ENCODE measurements at regions not wholly inside any gene's neighbourhood (a gene's known extent, or its start where the extent isn't known, plus 50 kb on each side); places are given as distances from the start of the nearest gene placed in this dataset.

DNA sequence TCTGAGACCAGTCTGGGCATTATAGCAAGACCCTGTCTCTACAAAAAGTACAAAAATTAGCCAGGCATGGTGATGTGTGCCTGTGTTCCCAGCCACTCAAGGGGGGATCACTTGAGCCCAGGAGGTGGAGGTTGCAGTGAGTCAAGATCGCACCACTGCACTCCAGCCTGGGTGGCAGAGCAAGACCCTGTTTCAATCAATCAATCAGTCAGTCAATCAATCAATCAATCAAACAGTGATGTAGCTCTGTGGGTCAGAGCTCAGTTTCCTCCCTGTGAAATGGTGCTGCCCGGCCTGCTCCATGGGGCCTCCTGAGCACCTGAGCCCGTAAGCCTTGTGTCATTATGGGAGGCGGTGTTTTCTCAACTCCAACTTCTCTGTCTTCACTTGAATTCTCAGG is 167.1 kb upstream of the CIBAR2 start:
- in situ Hi-C loops (cut with MboI; ENCODE audit: low sequenced_read_pairs in 4 of 4), result no loop called here
- DNase-seq, result no peak
- peak overlapping the region; percentile 30 to 54 (median 43) for H3K27ac ChIP-seq
- H3K36me3 ChIP-seq, result no peaks in the 10 kb centered on the region
- TF ChIP-seq, protein P1, sequence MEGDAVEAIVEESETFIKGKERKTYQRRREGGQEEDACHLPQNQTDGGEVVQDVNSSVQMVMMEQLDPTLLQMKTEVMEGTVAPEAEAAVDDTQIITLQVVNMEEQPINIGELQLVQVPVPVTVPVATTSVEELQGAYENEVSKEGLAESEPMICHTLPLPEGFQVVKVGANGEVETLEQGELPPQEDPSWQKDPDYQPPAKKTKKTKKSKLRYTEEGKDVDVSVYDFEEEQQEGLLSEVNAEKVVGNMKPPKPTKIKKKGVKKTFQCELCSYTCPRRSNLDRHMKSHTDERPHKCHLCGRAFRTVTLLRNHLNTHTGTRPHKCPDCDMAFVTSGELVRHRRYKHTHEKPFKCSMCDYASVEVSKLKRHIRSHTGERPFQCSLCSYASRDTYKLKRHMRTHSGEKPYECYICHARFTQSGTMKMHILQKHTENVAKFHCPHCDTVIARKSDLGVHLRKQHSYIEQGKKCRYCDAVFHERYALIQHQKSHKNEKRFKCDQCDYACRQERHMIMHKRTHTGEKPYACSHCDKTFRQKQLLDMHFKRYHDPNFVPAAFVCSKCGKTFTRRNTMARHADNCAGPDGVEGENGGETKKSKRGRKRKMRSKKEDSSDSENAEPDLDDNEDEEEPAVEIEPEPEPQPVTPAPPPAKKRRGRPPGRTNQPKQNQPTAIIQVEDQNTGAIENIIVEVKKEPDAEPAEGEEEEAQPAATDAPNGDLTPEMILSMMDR (IDR thresholded peaks at IDR 0.05 in 4 of 5, conservative IDR thresholded peaks at IDR 0.05 in 1 of 5), result no peak
- TF ChIP-seq POLR2A (IDR thresholded peaks at IDR 0.05), result no peak
- peaks cover 9 to 10% of the 10 kb centered on the region in 2 donors for H3K4me1 ChIP-seq
- no peak overlapping the region for H3K4me3 ChIP-seq
- no peaks in the 10 kb centered on the region for H3K27me3 ChIP-seq
- no peaks in the 10 kb centered on the region for H3K9me3 ChIP-seq
- intact Hi-C loops (cut with DNase I; ENCODE audit: low total_unique reads), result loop anchor here (5.0 kb wide), 3 partner anchors 73 to 438 kb away; no protein-coding TSS in a partner anchor
- no peak for ATAC-seq

DNA sequence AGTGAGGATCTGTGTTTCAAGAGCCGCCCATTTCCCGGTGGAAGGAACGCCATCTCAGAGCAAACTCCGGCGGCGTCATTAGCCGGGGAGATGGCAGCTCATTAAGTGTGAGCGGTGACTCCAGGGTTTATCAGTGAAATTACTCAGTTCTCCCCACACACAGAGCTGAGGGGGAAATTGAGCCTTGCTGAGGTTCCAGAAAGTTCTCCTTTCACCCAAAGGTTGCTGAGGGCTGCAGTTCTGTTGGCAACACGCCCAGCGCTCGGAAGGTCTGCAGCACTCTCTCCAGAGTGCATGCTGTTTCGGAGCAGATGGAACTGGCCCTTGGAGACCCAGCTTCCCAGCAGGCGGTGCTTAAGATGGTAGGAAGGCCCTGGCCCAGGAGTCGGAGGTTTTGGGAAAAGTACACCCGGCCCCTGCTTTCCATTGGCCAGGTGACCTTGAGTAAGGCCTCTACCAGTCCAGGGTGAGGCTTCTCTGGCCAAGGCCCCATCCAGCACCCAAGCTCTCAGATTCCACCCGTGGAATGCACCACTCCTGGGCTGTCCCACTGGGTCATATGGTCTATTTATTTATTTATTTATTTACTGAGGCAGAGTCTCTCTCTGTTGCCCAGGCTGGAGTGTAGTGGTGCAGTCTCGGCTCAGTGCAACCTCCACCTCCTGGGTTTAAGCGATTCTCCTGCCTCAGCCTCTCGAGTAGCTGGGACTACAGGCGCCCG is 167.7 kb upstream of the CIBAR2 start:
- Histone ChIP-seq H3K9me3 (no peaks in the 10 kb centered on the region), H3K36me3 (no peaks in the 10 kb centered on the region), H3K27me3 (no peaks in the 10 kb centered on the region), H3K4me3 (no peak overlapping the region), H3K27ac (peak overlapping the region; percentile 30 to 54 (median 43)), H3K4me1 (peaks cover 9 to 10% of the 10 kb centered on the region in 2 donors)
- TF ChIP-seq POLR2A (IDR thresholded peaks at IDR 0.05), result no peak
- TF ChIP-seq, protein P1 (IDR thresholded peaks at IDR 0.05 in 4 of 5, conservative IDR thresholded peaks at IDR 0.05 in 1 of 5), result no peak
- in situ Hi-C loops (cut with MboI; ENCODE audit: low sequenced_read_pairs in 4 of 4) (no loop called here), intact Hi-C loops (cut with DNase I; ENCODE audit: low total_unique reads) (loop anchor here (5.0 to 10.0 kb wide), 4 partner anchors 72 to 437 kb away; no protein-coding TSS in a partner anchor)
- ATAC-seq, result peak; percentile 30 to 58
- peak in 1 of 2 donors; percentile 45 for DNase-seq

DNA sequence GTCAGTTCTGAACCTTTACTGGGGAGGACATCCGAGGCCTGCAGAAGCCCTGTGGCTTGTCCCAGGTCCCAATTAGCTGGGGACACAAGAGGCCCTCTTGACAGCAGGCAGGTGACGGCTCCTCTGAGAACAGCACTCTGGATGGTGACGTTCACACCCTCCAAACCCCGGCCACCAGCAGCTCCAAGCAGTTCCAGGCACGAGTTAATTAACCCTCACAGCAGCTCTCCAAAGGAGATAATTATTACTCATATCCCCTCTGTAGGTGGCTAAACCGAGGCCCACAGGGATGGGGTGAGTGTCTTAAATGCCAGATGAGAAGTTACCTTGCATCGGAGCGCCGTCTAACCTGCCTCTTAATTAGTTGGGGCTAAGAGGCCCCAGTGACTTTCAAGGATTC is 168.9 kb upstream of the CIBAR2 start:
- DNase-seq (no peak), ATAC-seq (no peak)
- H3K27ac ChIP-seq, result no peak overlapping the region
- TF ChIP-seq POLR2A (IDR thresholded peaks at IDR 0.05), result no peak
- TF ChIP-seq, protein P1 (IDR thresholded peaks at IDR 0.05 in 4 of 5, conservative IDR thresholded peaks at IDR 0.05 in 1 of 5), result no peak
- H3K27me3 ChIP-seq, result no peaks in the 10 kb centered on the region
- H3K9me3 ChIP-seq, result no peaks in the 10 kb centered on the region
- in situ Hi-C loops (cut with MboI; ENCODE audit: low sequenced_read_pairs in 4 of 4) (no loop called here), intact Hi-C loops (cut with DNase I; ENCODE audit: low total_unique reads) (loop anchor here (10.0 kb wide), 1 partner anchor 274 kb away; no protein-coding TSS in a partner anchor)
- peaks cover 16% of the 10 kb centered on the region in 2 donors for H3K4me1 ChIP-seq
- no peaks in the 10 kb centered on the region for H3K36me3 ChIP-seq
- H3K4me3 ChIP-seq, result no peak overlapping the region

DNA sequence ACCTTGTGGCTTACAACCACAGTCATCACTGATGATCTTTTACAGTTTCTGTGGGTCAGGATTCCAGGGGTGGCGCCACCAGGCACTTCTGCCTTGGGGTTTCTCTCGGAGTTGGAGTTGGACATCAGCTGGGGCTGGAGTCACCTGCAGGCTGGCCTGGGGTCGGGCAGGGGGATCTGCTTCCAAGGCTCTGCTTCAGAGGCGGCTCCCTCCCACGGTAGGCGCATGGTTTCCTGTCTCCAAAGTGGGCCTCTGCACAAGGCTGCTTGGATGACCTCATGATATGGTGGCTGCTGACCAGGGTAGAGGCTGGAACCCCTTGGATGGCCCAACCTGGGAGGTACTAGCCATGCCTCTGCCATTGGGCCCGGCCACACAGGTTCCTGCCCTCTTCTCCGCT is 170.6 kb upstream of the CIBAR2 start:
- H3K27ac ChIP-seq, result no peak overlapping the region
- intact Hi-C loops (cut with DNase I; ENCODE audit: low total_unique reads), result loop anchor here (10.0 kb wide), 1 partner anchor 272 kb away; no protein-coding TSS in a partner anchor
- no peaks in the 10 kb centered on the region for H3K27me3 ChIP-seq
- DNase-seq (no peak), ATAC-seq (no peak)
- H3K4me1 ChIP-seq, result peaks cover 26 to 27% of the 10 kb centered on the region in 2 donors
- no peaks in the 10 kb centered on the region for H3K9me3 ChIP-seq
- H3K4me3 ChIP-seq, result no peak overlapping the region
- TF ChIP-seq POLR2A (IDR thresholded peaks at IDR 0.05), result no peak
- in situ Hi-C loops (cut with MboI; ENCODE audit: low sequenced_read_pairs in 4 of 4), result no loop called here
- no peaks in the 10 kb centered on the region for H3K36me3 ChIP-seq

DNA sequence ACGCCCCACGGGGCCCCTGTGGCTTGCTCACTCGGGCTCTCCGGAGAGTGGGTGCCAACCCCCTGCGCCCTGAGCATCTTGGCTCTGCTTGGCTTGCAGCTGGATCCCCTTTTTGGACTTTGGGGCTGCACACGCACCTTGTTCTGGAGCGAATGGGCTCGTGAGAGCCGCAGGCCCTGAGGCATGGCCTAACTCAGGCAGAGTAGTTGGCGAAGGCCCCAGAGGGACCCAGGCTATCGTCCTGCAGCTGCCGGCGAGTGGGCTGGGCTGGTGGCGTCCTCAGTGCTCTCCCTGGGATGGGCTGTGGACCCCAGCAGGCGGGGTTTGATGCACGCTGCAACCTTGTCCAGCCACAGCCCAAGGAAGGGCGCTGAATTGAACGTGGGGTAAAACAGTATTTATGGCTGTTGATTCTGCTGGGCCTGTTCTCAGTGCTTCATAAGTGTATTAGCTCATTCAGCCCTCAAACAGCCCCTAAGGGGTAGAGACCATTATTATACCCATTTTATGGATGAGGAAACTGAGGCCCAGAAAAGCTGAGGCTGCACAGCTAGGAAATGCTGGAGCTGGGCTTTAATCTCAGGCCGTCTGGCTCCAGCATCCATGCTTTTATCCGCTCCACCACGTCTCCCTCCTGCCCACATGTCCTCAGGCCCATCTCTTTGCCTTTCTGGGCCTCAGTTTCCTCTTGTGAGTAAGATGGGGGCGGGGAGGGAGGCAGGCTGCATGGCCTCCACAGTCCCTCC is 171.2 kb upstream of the CIBAR2 start:
- H3K27ac ChIP-seq, result no peak overlapping the region
- DNase-seq, result no peak
- H3K4me3 ChIP-seq, result no peak overlapping the region
- intact Hi-C loops (cut with DNase I; ENCODE audit: low total_unique reads), result loop anchor here (10.0 kb wide), 1 partner anchor 271 kb away; no protein-coding TSS in a partner anchor
- H3K9me3 ChIP-seq, result no peaks in the 10 kb centered on the region
- H3K36me3 ChIP-seq, result no peaks in the 10 kb centered on the region
- H3K27me3 ChIP-seq, result no peaks in the 10 kb centered on the region
- in situ Hi-C loops (cut with MboI; ENCODE audit: low sequenced_read_pairs in 4 of 4), result no loop called here
- peaks cover 26 to 27% of the 10 kb centered on the region in 2 donors for H3K4me1 ChIP-seq
- ATAC-seq, result no peak
- TF ChIP-seq, protein P1 (IDR thresholded peaks at IDR 0.05 in 4 of 5, conservative IDR thresholded peaks at IDR 0.05 in 1 of 5), result no peak
- TF ChIP-seq POLR2A (IDR thresholded peaks at IDR 0.05), result no peak
